ENCODE measurements at regions not wholly inside any gene's neighbourhood (a gene's known extent, or its start where the extent isn't known, plus 50 kb on each side); places are given as distances from the start of the nearest gene placed in this dataset.
"Not testable (repeated sequence)": the region's sequence is repeated elsewhere in the genome, so short reads cannot be mapped to it uniquely, and the experiment has no call there.

DNA sequence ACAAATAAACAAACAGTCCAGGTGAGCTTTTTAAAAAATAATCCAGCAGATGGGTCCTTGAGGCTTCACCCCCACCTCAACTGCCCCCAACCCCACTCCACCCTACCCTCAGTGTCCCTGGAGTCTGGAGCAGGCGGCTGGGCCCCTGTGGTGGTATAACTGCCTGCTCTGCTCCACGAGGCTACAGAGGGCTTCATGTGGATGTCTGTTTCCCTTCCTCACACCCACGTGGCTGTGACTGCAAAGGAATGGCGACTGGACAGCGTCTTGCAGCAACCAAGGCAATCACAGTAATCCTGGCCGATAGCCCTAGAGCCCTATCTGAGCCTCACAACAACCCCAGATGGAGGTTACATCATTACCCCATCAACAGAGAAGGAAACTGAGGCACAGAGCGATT lies 76.5 kb downstream of the SLC2A10 start:
- FAIRE-seq (no peak), DNase-seq (ENCODE audit: insufficient read length) (no peak)
- no peak for TF ChIP-seq POLR2AphosphoS5 (IDR thresholded peaks at IDR 0.05; ENCODE audit: low read depth, low read length)
- no peak for TF ChIP-seq POLR2A (IDR thresholded peaks at IDR 0.05; ENCODE audit: low read depth, low read length)
- no peak for TF ChIP-seq TAF1 (IDR thresholded peaks at IDR 0.05; ENCODE audit: borderline replicate concordance, low read depth, low read length)

DNA sequence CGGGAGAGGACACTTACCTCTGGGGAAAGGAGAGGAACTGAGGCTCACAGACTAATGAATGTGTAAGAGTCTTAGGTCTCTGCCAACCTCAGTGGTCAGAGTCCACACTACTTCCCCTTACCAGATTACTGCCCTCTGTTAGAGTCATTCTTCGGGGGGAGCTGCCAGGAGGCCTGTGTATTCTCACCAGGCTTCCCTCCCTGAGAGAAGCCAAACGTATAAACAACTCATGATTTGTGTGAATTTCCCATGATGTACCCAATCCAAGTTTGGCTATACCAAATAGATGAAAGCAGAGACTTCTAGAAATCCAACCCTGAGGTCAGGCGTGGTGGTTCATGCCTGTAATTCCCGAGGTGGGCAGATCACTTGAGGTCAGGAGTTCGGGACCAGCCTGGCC lies 77.1 kb downstream of the SLC2A10 start:
- no peak for FAIRE-seq
- no peak for DNase-seq (ENCODE audit: insufficient read length)
- TF ChIP-seq TAF1 (IDR thresholded peaks at IDR 0.05; ENCODE audit: borderline replicate concordance, low read depth, low read length) (no peak), POLR2A (IDR thresholded peaks at IDR 0.05; ENCODE audit: low read depth, low read length) (no peak), POLR2AphosphoS5 (IDR thresholded peaks at IDR 0.05; ENCODE audit: low read depth, low read length) (no peak)

DNA sequence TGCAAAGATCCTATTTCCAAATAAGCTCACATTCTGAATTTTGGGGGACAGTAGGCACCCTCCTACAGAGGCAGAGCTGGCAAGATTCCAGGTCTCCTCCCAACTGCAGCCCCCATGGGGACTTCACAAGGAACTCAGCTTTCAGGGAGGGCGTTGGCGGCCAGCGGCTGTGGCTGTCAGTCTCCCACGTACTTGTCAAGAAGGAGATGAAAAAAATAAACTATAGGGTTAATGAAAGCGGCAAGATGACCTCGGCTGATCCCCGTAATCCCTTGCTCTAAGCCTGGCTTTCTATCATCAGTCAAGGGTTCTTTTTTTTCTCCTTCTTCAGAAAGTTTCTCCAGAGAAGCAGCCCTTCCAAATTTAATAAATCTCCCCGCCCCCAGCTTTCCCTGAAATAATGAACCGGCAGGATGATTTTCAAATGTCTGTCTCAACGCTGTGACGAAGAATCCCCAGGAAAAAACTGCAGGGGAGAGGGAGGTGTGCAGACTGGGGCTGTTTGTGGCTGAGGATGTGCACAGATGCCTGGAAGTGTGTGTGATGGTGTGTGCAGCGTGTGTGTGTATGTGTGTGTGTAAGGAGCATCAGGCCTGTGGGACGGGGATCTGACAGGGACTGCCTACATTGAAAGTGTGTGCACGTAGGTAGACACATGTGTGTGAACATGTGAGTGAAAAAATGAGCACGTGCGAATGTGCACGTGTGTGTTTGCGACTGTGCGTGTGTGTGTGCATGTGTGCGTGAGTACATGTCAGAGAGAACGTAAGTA lies 78.7 kb downstream of the SLC2A10 start:
- FAIRE-seq (no peak), DNase-seq (ENCODE audit: insufficient read length) (no peak)
- TF ChIP-seq POLR2AphosphoS5 (IDR thresholded peaks at IDR 0.05; ENCODE audit: low read depth, low read length), result no peak
- TF ChIP-seq TAF1 (IDR thresholded peaks at IDR 0.05; ENCODE audit: borderline replicate concordance, low read depth, low read length), result no peak

DNA sequence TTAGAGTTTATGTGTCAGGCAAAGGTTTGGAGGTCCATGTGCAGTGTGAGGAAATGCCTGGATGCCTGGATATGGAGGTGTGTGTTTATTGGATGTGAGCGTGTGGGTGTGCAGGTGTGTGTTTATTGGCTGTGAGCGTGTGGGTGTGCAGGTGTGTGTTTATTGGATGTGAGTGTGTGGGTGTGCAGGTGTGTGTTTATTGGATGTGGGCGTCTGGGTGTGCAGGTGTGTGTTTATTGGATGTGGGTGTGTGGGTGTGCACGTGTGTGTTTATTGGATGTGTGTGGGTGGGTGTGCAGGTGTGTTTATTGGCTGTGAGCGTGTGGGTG lies 79.3 kb downstream of the SLC2A10 start:
- not testable (repeated sequence) for FAIRE-seq; DNase-seq (ENCODE audit: insufficient read length)

DNA sequence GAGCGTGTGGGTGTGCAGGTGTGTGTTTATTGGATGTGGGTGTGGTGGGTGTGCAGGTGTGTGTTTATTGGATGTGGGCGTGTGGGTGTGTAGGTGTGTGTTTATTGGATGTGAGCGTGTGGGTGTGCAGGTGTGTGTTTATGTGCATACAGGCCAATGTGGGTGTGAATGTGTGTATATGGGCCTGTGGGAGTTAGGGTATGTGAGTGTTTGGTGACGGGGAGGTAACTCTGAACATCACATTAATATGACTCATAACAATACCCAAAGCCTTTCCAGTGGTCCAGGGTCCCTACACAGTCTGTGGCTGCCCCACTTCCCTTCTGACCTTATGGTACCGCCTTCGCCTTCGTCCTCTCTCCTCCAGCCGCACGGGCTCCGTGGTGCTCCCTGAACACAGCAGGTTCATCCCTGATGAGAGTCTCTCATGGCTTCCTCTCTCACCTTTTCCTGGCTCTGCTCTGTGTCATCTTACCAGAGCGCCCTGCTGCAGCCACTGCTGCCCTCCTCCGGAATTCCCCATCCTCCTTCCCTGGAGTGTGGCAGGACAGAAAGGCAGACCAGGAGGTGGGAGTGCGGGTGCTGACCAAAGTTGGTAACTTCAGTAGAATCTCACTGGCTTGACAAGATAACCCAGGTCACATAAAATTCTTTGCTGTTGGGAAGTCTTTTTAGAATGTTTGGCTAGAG lies 80.0 kb downstream of the SLC2A10 start:
- DNase-seq (ENCODE audit: insufficient read length), result no peak
- FAIRE-seq, result no peak
- TF ChIP-seq POLR2AphosphoS5 (IDR thresholded peaks at IDR 0.05; ENCODE audit: low read depth, low read length) (no peak), POLR2A (IDR thresholded peaks at IDR 0.05; ENCODE audit: low read depth, low read length) (no peak)

DNA sequence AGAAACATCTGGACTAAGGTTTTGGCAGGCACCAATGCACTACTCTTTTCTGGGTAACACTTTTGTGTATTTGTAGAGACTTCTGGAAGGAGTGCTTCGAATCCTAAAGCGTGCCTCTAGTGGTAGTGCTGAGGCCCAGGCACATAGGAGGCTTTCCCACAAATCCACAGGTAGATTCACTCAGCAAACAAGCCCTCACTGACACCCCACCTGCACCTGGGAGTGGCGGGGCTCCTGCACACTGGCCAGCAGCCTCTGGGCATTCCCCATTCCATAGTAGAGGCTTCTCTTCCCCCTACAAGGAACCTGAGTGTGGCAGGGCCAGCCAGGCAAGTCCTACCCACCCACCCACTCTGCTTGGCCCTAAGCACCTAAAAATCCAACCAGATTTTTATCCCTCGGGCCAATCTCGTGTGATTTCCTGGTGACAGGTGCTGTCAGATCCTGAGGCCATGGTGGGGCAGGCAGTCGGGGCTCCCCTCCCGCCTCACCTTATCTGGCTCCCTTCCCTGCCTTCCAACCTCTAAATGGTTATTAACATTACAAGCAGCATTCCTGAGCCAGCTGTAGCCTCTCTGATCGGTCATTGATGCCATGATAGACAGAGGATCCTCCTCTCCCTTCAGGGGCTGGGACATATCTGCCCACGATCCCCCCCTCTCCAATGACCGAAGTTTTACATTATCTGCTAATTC lies 82.4 kb downstream of the SLC2A10 start:
- FAIRE-seq, result no peak
- no peak for TF ChIP-seq POLR2A (IDR thresholded peaks at IDR 0.05; ENCODE audit: low read depth, low read length)
- no peak for TF ChIP-seq POLR2AphosphoS5 (IDR thresholded peaks at IDR 0.05; ENCODE audit: low read depth, low read length)
- no peak for DNase-seq (ENCODE audit: insufficient read length)

DNA sequence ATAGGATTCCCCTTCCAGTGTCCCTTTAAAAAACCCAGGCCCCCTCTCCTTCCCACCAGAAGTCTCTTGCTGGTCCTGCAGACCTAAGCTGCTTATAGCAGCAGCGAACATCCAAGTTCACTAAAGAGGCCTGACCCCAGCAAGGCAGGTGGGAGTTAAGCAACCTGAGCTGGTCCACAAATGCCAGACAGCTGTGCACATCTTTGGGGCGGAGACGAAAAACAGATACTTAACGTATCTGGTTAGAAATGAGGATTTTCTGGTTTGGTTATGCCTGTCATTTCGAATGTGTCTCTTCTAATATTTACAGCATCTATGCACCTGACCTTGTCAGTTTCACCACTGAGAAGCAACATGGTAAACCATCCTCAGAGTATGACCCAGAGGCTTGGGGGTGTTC lies 87.8 kb downstream of the SLC2A10 start:
- FAIRE-seq (no peak), DNase-seq (ENCODE audit: insufficient read length) (no peak)
- no peak for TF ChIP-seq POLR2AphosphoS5 (IDR thresholded peaks at IDR 0.05; ENCODE audit: low read depth, low read length)
- TF ChIP-seq POLR2A (IDR thresholded peaks at IDR 0.05; ENCODE audit: low read depth, low read length), result no peak
- TF ChIP-seq TAF1 (IDR thresholded peaks at IDR 0.05; ENCODE audit: borderline replicate concordance, low read depth, low read length), result no peak

DNA sequence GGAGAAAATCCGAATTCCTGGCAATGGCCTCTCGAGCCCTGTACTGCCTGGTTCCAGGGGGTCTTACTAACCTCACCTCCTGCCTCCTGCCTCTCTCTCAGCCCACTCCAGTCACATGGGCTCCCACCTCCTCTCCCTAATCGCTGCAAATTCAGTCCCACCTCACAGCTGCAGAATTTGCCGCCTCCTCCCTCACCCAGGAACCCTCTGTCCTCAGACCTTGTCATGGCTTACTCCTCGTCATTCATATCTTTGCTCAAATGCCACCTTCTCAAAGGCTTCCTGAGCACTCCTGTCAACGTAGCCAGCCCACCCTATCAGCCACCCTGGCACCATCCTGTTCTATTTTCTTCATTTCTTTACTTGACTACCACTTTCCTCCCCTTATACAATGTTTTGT lies 89.0 kb downstream of the SLC2A10 start:
- DNase-seq (ENCODE audit: insufficient read length), result no peak
- TF ChIP-seq POLR2A (IDR thresholded peaks at IDR 0.05; ENCODE audit: low read depth, low read length) (no peak), TAF1 (IDR thresholded peaks at IDR 0.05; ENCODE audit: borderline replicate concordance, low read depth, low read length) (no peak), POLR2AphosphoS5 (IDR thresholded peaks at IDR 0.05; ENCODE audit: low read depth, low read length) (no peak)
- FAIRE-seq, result no peak

DNA sequence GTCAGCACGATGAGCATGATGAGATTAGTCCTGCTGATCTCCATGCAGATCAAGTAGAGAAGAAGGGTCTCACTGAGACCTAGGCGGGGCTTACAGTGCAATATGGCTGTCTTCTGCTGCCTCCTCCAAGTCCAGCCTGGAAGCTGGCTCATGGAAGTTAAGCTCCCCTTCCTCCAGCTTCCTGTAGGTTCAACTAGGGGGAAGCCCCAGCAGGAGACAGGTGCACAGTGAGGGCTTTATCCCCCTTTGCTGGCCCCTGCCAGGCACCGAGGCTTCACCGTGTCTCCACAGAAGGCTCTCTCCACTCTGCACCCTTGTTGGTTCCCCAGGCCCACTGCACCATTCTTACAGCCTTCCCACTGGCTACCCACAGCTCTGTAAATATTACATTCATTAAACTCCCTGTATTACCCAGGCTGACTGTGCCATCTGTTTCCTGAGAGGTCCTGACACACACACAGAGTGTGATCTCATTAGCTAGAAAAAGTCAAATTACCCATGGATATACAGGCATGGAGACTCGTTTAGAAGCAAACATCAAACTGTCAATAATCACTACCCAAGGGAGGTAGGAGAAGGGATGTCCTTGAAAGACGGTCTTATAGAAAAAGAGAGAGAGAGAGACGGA lies 90.4 kb downstream of the SLC2A10 start:
- FAIRE-seq, result no peak
- TF ChIP-seq TAF1 (IDR thresholded peaks at IDR 0.05; ENCODE audit: borderline replicate concordance, low read depth, low read length) (no peak), POLR2A (IDR thresholded peaks at IDR 0.05; ENCODE audit: low read depth, low read length) (no peak), POLR2AphosphoS5 (IDR thresholded peaks at IDR 0.05; ENCODE audit: low read depth, low read length) (no peak)
- no peak for DNase-seq (ENCODE audit: insufficient read length)

DNA sequence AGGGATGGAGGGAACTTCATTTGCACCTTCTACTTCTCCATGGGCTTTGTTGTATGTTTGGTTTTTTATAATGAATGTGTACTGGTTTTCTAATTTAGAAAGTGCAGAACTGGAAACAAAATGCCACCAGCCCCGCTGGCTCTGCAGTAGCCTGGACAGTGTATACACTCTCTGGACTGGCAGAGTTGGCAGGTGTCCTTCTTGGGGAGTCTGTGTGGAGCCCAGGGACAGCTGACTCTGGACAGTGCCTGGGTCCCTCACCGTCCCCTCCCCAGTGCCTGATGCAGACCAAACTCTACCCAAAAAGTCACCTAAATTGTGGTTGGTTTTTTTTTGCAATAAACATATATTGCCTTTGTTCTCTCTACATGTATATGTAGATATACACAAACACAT lies 91.0 kb downstream of the SLC2A10 start:
- DNase-seq (ENCODE audit: insufficient read length) (no peak), FAIRE-seq (no peak)
- TF ChIP-seq TAF1 (IDR thresholded peaks at IDR 0.05; ENCODE audit: borderline replicate concordance, low read depth, low read length) (no peak), POLR2AphosphoS5 (IDR thresholded peaks at IDR 0.05; ENCODE audit: low read depth, low read length) (no peak), POLR2A (IDR thresholded peaks at IDR 0.05; ENCODE audit: low read depth, low read length) (no peak)

DNA sequence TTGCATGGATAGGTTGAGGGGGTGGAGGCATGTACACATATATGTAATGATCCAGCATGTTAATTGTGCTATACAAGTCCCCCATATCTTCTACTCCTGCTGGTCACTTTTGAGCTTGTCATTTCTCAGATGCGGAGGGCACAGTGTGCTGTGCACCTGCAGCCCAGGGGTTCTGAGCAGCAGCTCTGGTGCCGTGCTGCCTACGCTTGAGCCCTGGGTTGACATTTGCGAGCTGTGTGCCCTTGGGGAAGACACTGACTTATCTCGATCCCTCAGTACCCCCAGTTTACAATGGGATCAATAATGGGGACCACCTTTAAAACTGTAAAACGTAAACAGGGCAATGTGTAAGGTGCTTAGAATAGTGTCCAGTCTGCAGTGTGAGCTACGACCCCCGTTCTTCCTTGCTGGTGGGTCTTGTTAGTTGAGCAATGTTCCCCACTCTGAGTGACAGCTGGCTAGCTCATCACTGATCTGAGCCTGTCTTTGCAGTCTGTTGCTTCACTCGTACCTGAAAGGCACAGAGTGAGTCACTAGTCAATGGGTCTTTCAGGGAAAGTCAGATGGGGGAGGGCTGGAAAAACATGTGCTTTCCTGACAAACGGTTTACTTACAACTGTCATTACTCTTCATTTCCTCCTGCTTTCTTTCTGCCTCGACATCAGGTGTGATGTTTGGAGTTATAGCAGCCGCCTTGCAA lies 91.7 kb downstream of the SLC2A10 start:
- TF ChIP-seq TAF1 (IDR thresholded peaks at IDR 0.05; ENCODE audit: borderline replicate concordance, low read depth, low read length) (no peak), POLR2A (IDR thresholded peaks at IDR 0.05; ENCODE audit: low read depth, low read length) (no peak), POLR2AphosphoS5 (IDR thresholded peaks at IDR 0.05; ENCODE audit: low read depth, low read length) (no peak)
- FAIRE-seq (no peak), DNase-seq (ENCODE audit: insufficient read length) (no peak)
